Brain microvascular endothelial cell (primary cell): ENCODE measurements at regions not wholly inside any gene's neighbourhood (a gene's known extent, or its start where the extent isn't known, plus 50 kb on each side); places are given as distances from the start of the nearest gene placed in this dataset.

ENCODE experiments used
- DNase-seq: peaks from one replicate; pipeline ENCODE4 v3.0.0-alpha.2; 2020
- H3K27ac ChIP-seq: fragments of 250-450 bp; sonication (Bioruptor Pico); 2 replicates; pipeline ENCODE4 v1.5.1; 2020; ENCODE audit warnings: mild to moderate bottlenecking, moderate library complexity
- H3K27me3 ChIP-seq: fragments of 250-450 bp; sonication (Bioruptor Pico); replicated peaks from 2 replicates; pipeline ENCODE4 v1.5.1; 2020; ENCODE audit warnings: mild to moderate bottlenecking
- H3K36me3 ChIP-seq: fragments of 250-450 bp; sonication (Bioruptor Pico); replicated peaks from 2 replicates; pipeline ENCODE4 v1.5.1; 2020; ENCODE audit warnings: mild to moderate bottlenecking
- H3K4me3 ChIP-seq: 2 replicates; pipeline ENCODE4 v1.5.1; 2011; ENCODE audit warnings: low read depth, mild to moderate bottlenecking, control low read depth, low read length, moderate library complexity
- in situ Hi-C: cut with HindIII; loops from 2 replicates; pipeline ENCODE4 v1.10.0; 2017; ENCODE audit warnings: low sequenced_read_pairs, low pct_ligation_motif_present
- TF ChIP-seq, protein P1 (sequence below): IDR thresholded peaks from 2 replicates; pipeline ENCODE4 v1.5.1; 2011; ENCODE audit warnings: low read depth, mild to moderate bottlenecking, moderate library complexity, low read length, control low read depth, inconsistent platforms; ENCODE audit errors: missing control alignments

DNA sequence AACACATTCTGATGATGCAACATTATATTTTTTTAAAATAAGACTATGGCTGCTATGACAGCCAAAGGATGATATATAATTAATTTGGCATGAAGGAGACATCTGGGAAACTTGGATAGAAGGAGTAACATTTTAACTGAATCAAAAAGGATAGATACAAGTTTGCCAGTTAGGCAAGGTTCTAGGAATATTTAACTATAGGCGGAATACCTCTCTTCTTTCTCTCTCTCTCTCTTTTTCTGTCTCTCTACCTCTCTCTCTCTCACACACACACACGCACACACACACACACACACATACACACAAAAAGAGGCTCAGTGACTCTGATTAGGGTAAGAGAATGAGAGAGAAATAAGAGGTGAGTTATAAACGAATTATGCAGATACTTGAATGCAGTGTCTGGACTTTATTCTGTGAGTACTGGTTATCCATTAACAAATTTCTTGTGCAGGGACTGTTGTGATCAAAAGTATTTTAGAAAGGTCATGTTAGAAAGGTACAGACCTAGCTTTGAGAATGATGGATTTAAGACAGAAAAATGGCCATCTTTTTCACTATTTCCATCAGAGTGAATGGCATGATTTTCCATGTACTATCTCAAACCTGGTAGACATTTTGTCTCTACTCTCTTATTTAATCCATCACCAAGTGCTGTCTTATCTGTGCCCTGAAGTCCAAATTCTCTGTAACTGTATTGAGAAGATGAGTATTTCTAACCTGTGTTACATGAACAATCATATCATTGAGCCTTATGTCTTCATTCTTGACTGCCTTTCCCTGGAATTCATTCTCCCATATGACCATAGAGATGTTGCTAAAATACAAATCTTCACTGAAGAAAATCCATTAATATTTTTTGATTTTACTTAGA, 1106.9 kb upstream of the ADGRL4 start:
- Histone ChIP-seq H3K27me3 (no peaks in the 10 kb centered on the region), H3K27ac (no peak overlapping the region), H3K36me3 (no peaks in the 10 kb centered on the region), H3K4me3 (no peak overlapping the region)
- in situ Hi-C loops: no loop called here
- no peak for DNase-seq
- TF ChIP-seq, protein P1, sequence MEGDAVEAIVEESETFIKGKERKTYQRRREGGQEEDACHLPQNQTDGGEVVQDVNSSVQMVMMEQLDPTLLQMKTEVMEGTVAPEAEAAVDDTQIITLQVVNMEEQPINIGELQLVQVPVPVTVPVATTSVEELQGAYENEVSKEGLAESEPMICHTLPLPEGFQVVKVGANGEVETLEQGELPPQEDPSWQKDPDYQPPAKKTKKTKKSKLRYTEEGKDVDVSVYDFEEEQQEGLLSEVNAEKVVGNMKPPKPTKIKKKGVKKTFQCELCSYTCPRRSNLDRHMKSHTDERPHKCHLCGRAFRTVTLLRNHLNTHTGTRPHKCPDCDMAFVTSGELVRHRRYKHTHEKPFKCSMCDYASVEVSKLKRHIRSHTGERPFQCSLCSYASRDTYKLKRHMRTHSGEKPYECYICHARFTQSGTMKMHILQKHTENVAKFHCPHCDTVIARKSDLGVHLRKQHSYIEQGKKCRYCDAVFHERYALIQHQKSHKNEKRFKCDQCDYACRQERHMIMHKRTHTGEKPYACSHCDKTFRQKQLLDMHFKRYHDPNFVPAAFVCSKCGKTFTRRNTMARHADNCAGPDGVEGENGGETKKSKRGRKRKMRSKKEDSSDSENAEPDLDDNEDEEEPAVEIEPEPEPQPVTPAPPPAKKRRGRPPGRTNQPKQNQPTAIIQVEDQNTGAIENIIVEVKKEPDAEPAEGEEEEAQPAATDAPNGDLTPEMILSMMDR: no peak

DNA sequence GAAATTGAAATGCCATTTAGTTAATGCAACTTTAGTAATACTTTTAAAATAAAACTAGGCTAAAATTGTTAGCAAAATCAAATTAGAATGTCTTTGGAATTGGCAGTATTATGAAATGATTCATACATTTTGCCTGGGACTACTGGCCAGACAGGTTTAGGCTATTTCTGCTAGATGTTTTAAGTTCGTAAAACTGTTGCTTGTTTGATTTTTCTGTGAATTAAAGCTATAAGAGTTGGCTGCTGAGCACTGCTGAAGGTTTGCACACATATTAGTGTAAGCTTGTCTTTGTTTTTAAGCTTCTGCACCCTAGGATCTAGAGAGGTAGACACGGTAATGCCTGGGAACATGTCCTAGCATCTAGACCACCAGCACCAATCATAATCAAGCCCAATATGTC, 1094.6 kb upstream of the ADGRL4 start:
- in situ Hi-C loops: no loop called here
- TF ChIP-seq, protein P1: no peak
- H3K4me3 ChIP-seq: no peak overlapping the region
- H3K36me3 ChIP-seq: no peaks in the 10 kb centered on the region
- H3K27me3 ChIP-seq: no peaks in the 10 kb centered on the region
- no peak overlapping the region for H3K27ac ChIP-seq
- no peak for DNase-seq

DNA sequence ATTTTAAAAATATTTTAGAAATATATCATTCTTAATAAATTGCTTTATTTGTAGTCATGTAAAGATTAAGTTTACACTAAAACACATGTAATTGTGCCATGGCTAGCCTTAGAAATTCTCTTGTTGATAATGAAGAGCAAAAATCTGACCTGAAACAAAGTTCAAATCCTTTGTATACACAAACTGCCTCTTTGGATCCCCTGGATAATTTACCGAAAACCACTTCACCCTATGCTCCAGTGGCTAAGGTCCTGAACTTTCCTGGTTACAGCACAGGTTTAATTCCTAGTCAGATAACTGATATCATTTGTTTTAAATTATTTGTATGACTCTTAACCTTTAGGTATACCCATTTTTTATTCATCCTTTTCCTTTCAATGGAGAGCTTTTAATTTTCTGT, 1093.2 kb upstream of the ADGRL4 start:
- Histone ChIP-seq H3K27ac (no peak overlapping the region), H3K36me3 (no peaks in the 10 kb centered on the region), H3K27me3 (no peaks in the 10 kb centered on the region), H3K4me3 (no peak overlapping the region)
- DNase-seq: no peak
- in situ Hi-C loops: no loop called here
- TF ChIP-seq, protein P1: no peak

DNA sequence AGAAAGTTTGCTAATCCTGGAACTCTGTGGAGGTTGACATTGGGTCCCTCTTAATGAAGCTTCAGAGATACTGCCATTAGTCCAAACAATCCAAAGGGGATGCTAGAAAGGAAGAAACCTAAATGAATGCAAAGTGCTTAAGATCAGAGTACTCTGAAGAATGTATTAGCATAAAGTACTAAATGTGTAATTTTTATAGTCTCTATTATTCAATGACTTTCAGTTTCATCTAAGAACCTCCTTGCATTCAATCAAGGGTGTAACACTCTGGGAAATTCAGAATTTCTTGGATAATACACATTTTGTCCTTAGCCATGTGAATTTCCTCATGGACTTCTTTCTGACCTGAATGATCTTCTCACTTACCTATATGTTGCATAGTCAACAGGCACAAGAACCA, 1078.5 kb upstream of the ADGRL4 start:
- Histone ChIP-seq H3K27ac (no peak overlapping the region), H3K4me3 (no peak overlapping the region), H3K27me3 (no peaks in the 10 kb centered on the region), H3K36me3 (no peaks in the 10 kb centered on the region)
- no peak for DNase-seq
- TF ChIP-seq, protein P1: no peak
- in situ Hi-C loops: no loop called here

DNA sequence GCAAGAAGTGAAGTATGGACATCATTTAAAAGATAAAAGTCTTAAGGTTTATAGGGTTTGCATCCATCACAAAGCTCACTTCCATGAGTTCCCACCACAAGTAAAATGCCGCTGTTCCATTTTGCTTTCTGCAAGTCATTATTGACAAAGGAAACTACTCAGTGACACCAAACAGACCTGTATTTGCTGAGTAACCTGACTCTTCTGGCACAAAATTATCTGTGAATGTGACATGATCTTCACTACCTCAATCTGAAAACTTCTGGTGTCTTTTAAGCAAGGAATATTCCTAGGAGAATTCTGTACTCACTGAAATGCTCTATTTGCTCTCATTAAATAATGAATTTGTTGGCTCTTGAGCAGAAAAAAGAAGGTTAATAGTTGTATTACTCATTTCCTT, 1077.4 kb upstream of the ADGRL4 start:
- H3K36me3 ChIP-seq: no peaks in the 10 kb centered on the region
- TF ChIP-seq, protein P1: no peak
- DNase-seq: no peak
- no peak overlapping the region for H3K4me3 ChIP-seq
- H3K27ac ChIP-seq: no peak overlapping the region
- no peaks in the 10 kb centered on the region for H3K27me3 ChIP-seq
- in situ Hi-C loops: no loop called here

DNA sequence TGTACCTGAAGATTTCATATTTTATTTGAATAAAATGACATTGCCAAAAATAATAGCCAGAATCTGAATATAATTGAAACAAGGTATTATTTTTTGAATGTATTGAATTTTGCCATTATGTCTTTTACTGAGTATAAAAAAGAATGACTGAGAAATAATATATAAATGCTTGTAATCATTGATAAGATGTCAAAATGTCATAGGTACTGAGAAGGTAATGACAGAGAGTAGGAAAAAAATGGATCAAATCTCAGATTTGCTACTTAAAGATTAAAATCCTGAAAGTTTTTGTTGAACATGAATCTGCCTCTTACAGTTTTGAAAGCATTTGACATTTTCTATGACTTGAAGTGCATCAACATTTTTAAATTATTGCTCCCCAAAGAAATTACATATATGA, 1069.9 kb upstream of the ADGRL4 start:
- no peak for DNase-seq
- in situ Hi-C loops: no loop called here
- no peak overlapping the region for H3K4me3 ChIP-seq
- no peak overlapping the region for H3K27ac ChIP-seq
- TF ChIP-seq, protein P1: no peak
- no peaks in the 10 kb centered on the region for H3K27me3 ChIP-seq
- no peaks in the 10 kb centered on the region for H3K36me3 ChIP-seq
